NCI-H1436 (cell line): ENCODE measurements at regions not wholly inside any gene's neighbourhood (a gene's known extent, or its start where the extent isn't known, plus 50 kb on each side); places are given as distances from the start of the nearest gene placed in this dataset.
"Not testable (repeated sequence)": the region's sequence is repeated elsewhere in the genome, so short reads cannot be mapped to it uniquely, and the experiment has no call there.

ENCODE experiments used
- DNase-seq: peaks from one replicate; lab custom pipeline; 2025; lab: John Stamatoyannopoulos, UW

DNA sequence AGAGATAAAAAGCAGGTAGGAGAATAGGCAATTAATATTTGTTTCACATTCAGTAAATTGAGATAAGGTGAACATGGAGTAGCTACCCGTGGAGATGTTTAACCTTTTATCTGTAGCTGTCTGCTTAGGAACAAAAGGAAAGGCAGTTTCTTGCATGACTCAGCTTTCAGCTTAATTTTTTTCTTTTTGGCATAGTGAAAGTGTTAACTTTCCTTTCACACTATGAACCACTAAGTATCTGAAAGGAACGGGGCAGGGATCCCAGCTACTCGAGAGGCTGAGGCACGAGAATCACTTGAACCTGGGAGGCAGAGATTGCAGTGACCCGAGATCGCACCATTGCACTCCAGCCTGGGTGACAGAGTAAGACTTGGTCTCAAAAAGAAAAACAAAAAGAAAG is 176.0 kb downstream of the LACC1 start:
- not testable (repeated sequence) for DNase-seq

DNA sequence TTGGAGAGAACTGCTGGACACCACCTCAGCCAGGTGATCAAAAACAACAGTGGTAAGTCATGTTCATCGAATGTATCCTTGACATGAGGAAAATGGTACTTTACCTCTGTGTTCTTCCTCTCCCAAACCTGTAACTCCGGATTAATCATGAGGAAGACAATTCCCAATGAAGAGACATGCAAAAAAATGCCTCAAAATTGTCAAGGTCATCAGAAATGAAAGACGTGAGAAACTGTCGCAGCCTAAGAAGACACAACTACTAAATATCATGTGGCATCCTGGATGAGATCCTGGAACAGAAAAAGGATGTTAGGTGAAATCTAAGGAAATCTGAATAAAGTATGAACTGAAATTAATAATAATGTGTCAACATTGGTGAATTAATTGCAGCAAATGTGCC is 178.4 kb downstream of the LACC1 start:
- no peak for DNase-seq

GRCh38 chr13:44058624-44059215 is 179.0 kb downstream of the LACC1 start:
- no peak for DNase-seq

- no peak for DNase-seq
These were observed 182.2 kb downstream of the LACC1 start for GRCh38 chr13:44061876-44062275.

GRCh38 chr13:44063467-44063866 is 183.8 kb downstream of the LACC1 start:
- DNase-seq: no peak

DNA sequence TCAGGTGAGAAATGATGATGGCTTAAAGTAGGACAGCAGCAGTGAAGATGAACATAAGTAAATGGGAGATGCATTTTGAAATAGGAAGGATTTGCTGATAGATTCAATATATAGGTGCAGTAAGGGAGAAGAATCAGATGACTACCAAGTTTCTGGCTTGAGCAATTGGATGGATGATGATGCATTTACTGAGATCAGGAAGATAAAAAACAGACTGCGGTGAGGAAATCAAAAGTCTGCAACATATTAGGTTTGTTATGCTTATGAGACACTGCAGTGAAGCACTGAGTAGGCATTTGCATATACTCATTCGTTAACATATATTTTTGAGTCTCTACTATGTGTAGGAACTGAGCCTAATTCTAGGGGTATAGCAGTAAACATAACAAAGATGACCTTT is 184.2 kb downstream of the LACC1 start:
- DNase-seq: no peak

DNA sequence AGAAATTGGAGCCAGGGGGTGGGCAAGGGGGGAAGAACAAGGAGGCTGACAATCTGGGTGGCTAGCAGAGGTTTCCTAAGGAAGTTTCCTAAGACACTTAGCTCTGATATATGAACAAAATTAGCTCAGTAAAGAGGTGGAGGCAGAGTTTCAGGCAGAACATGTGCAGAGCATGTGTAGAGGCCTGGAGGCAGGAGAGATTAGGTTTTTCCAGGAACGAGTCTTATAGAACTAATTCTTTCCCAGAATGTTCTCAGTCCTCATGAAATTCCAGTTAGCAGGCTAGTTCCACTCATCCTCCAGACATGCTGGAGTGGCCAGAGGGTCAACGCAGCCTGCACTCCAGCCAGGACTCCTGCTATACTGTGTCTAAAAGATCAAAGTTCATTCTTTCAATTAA is 184.7 kb downstream of the LACC1 start:
- DNase-seq: no peak

DNA sequence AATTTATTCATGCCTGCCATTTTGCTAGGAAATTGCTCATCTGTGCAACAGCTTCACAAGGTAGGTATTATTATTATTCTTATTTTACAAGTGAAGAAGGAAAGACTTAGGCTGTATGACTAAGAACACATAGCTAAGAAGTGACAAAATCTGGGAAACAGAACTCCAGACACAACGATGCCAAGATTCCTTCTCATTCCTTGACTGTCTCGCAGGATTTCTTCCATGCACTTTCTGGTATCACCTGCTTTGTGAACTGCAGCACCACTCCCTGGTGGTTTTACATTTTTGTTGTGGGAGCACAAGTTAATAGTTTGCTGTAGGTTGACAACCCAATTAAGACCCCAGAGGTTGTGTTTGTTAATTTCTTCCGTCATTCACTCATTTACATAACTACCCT is 188.5 kb downstream of the LACC1 start:
- DNase-seq: no peak

- DNase-seq: no peak
These were observed 189.0 kb downstream of the LACC1 start for GRCh38 chr13:44068737-44069136.

DNA sequence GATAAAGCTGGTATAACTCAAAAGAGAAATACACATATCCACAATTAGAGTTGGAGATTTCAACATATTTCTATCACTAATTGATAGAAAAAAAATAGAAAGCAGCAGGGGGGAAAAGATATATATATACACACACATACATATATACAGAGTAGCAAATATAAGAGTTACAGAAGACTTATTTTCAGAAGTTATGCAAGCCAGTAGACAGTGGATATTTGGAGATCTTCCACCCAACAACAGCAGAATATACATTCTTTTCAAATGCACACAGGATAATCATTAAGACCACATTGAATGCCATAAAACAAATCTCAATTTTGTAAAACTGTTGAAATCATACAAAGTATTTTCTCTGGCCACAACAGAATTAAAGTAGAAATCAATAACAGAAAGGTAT is 192.8 kb downstream of the LACC1 start:
- DNase-seq: no peak

- DNase-seq: no peak
These were observed 194.9 kb downstream of the LACC1 start for GRCh38 chr13:44074611-44075010.

GRCh38 chr13:44075113-44075512 is 195.4 kb downstream of the LACC1 start:
- DNase-seq: no peak

DNA sequence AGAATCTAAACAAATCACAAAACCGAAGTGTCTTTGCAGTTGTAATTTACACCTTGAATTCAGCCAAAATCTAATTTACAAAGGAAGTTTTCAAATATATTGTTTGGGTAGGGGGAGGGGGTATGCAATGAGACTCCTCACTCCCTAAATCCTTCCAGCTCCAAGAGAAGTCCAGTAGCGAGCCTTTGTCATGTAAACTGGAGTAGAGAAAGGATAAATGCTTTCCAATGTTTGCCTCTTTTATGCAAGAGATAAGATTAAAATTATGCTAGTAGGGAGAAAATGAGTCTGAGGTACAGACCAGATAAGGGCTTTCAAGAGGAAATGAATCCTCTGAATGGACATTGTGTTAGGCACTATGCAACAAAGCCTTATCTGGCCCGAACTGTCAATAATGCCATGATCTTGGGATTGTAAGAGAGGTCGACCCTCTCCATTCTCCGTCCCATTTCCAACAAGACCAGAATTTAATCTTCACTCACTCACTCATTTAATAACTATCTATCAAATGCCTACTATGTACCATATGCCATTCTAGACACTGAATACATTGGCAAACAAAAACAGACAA is 199.2 kb downstream of the LACC1 start:
- DNase-seq: no peak

DNA sequence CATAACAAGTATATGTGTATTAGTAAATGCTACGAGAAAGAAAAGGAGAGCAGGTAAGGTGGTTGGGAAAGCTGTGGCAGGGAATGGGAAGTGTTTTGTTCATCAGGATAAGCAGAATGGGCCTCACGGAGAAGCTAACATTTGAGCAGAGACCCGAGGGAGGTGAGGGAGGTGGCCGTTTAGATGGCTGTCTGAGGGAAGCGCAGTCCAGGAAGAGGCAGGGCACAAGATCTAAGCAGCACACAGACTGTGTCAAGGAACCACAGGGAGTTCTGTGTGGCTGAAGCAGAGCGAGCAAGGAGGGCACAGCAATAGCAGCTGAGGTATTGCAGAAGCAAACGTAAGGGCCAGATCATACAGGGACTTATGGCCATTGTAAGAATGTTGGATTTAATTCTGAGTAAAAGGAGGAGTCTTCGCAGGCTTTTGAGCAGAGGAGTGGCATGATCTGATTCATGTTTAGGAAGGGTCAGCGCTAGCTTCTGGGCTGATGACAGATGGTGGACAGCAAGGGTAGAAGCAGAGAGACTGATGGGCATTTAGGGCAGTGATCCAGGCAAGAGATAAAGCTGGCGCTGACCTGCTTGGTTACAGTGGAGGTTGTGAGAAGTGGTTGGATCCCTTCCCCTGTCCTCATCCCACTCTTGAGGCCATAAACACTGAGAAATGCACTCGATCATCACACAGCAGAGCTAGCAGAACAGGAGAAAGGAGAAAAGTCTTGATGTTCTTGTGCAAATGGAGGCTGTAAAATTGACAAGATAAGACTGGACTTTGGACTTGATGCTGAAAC is 199.9 kb downstream of the LACC1 start:
- DNase-seq: no peak

GRCh38 chr13:44084146-44084545 is 204.4 kb downstream of the LACC1 start:
- DNase-seq: no peak

DNA sequence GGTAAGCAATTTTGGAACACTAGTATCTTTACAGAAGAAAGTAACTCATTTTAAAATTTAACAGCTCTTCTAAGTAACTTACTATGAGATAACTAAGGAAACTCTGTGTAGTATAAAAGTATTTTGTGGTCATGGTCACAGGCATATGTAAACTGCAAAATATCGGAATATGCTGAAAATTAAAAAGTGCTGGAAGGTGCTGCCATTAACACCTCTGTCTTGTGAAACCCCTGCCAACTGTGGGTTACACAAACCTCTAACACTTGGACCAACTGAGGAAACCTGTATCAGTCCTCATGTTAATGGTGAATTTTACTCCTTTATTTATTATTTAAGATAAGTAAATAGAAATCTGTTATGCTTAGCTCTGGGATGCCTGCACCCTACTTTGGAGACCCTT is 206.7 kb downstream of the LACC1 start:
- DNase-seq: no peak

- no peak for DNase-seq
These were observed 208.7 kb downstream of the LACC1 start for GRCh38 chr13:44088411-44088810.

DNA sequence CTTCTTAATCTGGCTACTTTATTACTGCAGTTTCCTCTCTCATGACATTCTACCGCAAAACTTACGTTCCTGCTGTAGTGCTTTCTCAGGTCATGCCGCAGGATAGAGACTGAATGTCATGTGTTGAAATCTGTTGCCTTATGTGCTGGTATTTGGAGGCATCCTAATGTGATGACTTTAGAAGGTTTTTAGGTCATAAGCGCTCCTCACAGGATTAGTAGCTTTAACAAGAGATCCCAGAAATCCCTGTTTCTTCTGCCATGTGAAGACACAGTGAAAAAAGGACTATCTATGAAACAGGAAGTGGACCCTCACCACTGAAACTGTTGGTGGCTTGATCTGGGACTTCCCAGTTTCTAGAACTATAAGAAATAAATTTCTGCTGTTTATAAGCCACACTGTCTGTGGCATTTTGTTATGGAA is 209.3 kb downstream of the LACC1 start:
- no peak for DNase-seq

DNA sequence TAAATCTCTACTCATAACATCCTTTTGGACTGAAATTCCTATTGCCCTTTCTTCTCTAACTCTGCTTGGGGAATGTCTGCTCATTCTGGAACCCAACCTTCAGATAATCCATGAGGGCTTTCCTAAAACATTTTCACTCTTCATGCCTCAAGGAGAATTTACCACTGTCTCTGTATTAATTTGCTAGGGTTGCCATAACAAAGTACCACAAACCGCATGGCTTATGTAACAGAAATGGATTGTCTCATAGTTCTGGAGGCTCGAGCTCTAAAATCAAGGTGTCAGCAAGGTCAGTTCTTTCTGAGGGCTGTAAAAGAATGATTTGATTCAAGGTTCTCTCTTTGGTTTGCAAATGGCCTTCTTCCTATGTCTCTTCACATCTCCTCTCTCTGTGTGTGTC is 209.7 kb downstream of the LACC1 start:
- no peak for DNase-seq

- no peak for DNase-seq
These were observed 212.6 kb downstream of the LACC1 start for GRCh38 chr13:44092078-44092970.

DNA sequence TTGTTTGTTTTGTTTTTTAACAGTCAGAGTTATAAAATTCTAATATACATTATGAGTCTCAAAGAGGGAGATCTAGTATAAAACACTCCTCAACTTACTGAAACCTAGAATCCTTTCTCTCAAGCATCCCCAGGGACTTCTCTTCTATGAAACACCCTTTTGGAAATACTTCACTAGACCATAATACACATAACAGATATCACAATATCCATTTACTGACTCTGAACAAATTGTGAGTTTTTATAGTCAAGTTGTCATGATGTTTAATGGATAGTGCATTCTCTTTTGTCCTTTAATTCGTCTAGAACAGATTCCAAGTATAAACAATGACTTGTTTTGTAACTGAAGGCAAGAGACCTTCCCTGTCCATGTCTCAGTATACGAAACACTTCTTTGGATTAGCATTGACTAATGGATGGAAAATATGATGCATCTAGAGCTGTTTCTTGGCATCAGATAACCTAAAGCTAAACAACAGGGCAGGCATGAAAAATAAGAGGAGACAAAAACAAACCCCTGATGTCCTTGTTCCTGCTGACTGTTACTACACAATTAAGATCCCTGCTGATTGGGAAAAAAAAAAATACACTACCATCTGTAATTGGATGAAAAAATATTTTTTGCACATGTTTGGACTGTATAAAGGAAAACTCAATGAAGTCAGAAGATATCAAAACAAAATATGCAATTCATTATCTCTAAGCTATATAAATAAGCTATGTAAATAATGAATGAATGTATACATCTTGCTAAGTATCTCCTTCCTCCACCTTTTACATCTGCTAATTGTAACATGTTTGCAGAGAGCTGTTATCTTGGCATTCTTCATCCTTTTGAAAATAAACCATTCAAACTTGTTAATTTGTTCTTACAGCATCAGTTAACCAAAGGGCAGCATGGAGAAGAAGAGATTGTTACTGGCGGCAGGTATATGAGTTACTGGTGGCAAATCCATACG is 214.2 kb downstream of the LACC1 start:
- peak; percentile 55 for DNase-seq
